ENCODE measurements at regions not wholly inside any gene's neighbourhood (a gene's known extent, or its start where the extent isn't known, plus 50 kb on each side); places are given as distances from the start of the nearest gene placed in this dataset.

DNA sequence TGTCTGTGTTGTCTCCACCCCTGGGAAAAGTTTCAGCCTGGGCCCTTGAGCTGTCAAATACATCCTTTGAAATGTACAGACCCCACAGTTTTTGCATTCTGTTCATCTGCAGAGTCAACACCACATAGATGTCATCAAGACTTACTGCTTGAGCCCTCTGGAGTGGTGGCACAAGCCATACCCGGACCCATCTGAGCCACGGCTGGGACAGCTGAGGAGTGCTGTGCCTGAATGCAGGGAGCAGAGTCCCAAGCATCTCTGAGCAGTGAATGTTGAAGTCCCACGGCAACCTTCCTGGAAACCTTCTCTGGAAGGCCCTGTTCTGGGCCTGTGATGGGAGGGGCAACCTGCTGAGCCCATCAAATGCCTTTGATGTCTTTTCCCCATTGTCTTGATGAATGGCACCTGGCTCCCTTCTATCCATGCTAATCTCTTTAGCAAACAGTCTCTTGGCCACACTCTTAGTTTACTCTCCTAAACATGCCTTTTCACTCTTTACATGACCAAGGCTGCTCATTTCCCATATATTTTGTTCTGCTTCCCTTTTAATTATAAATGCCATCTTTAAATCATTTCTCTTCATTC lies 92.5 kb downstream of the ATPSCKMT start (continued):
- TF ChIP-seq ZNF572 (CRISPR knock-in tag; IDR thresholded peaks at IDR 0.05), result no peak
- no peak for TF ChIP-seq HES4 (CRISPR knock-in tag; IDR thresholded peaks at IDR 0.05; ENCODE audit: borderline replicate concordance)
- 0 out of 2 replicates have a peak, but pooled peaks have one; percentile 18 for TF ChIP-seq KAT8 (CRISPR knock-in tag; IDR thresholded peaks at IDR 0.05)
- TF ChIP-seq BRCA1 (CRISPR knock-in tag; IDR thresholded peaks at IDR 0.05), result no peak
- TF ChIP-seq, protein P1, sequence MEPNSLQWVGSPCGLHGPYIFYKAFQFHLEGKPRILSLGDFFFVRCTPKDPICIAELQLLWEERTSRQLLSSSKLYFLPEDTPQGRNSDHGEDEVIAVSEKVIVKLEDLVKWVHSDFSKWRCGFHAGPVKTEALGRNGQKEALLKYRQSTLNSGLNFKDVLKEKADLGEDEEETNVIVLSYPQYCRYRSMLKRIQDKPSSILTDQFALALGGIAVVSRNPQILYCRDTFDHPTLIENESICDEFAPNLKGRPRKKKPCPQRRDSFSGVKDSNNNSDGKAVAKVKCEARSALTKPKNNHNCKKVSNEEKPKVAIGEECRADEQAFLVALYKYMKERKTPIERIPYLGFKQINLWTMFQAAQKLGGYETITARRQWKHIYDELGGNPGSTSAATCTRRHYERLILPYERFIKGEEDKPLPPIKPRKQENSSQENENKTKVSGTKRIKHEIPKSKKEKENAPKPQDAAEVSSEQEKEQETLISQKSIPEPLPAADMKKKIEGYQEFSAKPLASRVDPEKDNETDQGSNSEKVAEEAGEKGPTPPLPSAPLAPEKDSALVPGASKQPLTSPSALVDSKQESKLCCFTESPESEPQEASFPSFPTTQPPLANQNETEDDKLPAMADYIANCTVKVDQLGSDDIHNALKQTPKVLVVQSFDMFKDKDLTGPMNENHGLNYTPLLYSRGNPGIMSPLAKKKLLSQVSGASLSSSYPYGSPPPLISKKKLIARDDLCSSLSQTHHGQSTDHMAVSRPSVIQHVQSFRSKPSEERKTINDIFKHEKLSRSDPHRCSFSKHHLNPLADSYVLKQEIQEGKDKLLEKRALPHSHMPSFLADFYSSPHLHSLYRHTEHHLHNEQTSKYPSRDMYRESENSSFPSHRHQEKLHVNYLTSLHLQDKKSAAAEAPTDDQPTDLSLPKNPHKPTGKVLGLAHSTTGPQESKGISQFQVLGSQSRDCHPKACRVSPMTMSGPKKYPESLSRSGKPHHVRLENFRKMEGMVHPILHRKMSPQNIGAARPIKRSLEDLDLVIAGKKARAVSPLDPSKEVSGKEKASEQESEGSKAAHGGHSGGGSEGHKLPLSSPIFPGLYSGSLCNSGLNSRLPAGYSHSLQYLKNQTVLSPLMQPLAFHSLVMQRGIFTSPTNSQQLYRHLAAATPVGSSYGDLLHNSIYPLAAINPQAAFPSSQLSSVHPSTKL (CRISPR knock-in tag; IDR thresholded peaks at IDR 0.05), result peak; percentile 84
- 0 out of 2 replicates have a peak, but pooled peaks have one; percentile 55 for TF ChIP-seq ZNF644 (CRISPR knock-in tag; IDR thresholded peaks at IDR 0.05; ENCODE audit: low read depth)
- no peak for TF ChIP-seq HCFC1 (IDR thresholded peaks at IDR 0.05; ENCODE audit: low read depth, low read length)
- no peak for TF ChIP-seq ZNF253 (CRISPR knock-in tag; IDR thresholded peaks at IDR 0.05; ENCODE audit: borderline replicate concordance)
- no peak for TF ChIP-seq NR2C2 (CRISPR knock-in tag; IDR thresholded peaks at IDR 0.05; ENCODE audit: borderline replicate concordance)
- TF ChIP-seq, protein P2, sequence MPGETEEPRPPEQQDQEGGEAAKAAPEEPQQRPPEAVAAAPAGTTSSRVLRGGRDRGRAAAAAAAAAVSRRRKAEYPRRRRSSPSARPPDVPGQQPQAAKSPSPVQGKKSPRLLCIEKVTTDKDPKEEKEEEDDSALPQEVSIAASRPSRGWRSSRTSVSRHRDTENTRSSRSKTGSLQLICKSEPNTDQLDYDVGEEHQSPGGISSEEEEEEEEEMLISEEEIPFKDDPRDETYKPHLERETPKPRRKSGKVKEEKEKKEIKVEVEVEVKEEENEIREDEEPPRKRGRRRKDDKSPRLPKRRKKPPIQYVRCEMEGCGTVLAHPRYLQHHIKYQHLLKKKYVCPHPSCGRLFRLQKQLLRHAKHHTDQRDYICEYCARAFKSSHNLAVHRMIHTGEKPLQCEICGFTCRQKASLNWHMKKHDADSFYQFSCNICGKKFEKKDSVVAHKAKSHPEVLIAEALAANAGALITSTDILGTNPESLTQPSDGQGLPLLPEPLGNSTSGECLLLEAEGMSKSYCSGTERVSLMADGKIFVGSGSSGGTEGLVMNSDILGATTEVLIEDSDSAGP (CRISPR knock-in tag; IDR thresholded peaks at IDR 0.05; ENCODE audit: borderline replicate concordance), result no peak
- no peak for TF ChIP-seq SSRP1 (CRISPR knock-in tag; IDR thresholded peaks at IDR 0.05)
- TF ChIP-seq, protein P3, sequence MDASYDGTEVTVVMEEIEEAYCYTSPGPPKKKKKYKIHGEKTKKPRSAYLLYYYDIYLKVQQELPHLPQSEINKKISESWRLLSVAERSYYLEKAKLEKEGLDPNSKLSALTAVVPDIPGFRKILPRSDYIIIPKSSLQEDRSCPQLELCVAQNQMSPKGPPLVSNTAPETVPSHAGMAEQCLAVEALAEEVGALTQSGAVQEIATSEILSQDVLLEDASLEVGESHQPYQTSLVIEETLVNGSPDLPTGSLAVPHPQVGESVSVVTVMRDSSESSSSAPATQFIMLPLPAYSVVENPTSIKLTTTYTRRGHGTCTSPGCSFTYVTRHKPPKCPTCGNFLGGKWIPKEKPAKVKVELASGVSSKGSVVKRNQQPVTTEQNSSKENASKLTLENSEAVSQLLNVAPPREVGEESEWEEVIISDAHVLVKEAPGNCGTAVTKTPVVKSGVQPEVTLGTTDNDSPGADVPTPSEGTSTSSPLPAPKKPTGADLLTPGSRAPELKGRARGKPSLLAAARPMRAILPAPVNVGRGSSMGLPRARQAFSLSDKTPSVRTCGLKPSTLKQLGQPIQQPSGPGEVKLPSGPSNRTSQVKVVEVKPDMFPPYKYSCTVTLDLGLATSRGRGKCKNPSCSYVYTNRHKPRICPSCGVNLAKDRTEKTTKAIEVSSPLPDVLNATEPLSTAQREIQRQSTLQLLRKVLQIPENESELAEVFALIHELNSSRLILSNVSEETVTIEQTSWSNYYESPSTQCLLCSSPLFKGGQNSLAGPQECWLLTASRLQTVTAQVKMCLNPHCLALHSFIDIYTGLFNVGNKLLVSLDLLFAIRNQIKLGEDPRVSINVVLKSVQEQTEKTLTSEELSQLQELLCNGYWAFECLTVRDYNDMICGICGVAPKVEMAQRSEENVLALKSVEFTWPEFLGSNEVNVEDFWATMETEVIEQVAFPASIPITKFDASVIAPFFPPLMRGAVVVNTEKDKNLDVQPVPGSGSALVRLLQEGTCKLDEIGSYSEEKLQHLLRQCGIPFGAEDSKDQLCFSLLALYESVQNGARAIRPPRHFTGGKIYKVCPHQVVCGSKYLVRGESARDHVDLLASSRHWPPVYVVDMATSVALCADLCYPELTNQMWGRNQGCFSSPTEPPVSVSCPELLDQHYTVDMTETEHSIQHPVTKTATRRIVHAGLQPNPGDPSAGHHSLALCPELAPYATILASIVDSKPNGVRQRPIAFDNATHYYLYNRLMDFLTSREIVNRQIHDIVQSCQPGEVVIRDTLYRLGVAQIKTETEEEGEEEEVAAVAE (CRISPR knock-in tag; IDR thresholded peaks at IDR 0.05; ENCODE audit: borderline replicate concordance), result no peak
- no peak for TF ChIP-seq ZNF761 (CRISPR knock-in tag; conservative IDR thresholded peaks at IDR 0.05)
- no peak for TF ChIP-seq RAD51 (IDR thresholded peaks at IDR 0.05; ENCODE audit: borderline replicate concordance)
- TF ChIP-seq KAT7 (CRISPR knock-in tag; IDR thresholded peaks at IDR 0.05; ENCODE audit: borderline replicate concordance), result no peak
- no peak for TF ChIP-seq FOXP1 (IDR thresholded peaks at IDR 0.05)
- TF ChIP-seq FOXP1 (CRISPR knock-in tag; IDR thresholded peaks at IDR 0.05), result peak; percentile 35; the same call in 1 of the 2 replicates
- no peak for TF ChIP-seq RARG (CRISPR knock-in tag; IDR thresholded peaks at IDR 0.05; ENCODE audit: low read depth)
- TF ChIP-seq, protein P4, sequence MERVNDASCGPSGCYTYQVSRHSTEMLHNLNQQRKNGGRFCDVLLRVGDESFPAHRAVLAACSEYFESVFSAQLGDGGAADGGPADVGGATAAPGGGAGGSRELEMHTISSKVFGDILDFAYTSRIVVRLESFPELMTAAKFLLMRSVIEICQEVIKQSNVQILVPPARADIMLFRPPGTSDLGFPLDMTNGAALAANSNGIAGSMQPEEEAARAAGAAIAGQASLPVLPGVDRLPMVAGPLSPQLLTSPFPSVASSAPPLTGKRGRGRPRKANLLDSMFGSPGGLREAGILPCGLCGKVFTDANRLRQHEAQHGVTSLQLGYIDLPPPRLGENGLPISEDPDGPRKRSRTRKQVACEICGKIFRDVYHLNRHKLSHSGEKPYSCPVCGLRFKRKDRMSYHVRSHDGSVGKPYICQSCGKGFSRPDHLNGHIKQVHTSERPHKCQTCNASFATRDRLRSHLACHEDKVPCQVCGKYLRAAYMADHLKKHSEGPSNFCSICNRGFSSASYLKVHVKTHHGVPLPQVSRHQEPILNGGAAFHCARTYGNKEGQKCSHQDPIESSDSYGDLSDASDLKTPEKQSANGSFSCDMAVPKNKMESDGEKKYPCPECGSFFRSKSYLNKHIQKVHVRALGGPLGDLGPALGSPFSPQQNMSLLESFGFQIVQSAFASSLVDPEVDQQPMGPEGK (CRISPR knock-in tag; IDR thresholded peaks at IDR 0.05), result peak; percentile 55; the same call in 1 of the 2 replicates
- no peak for TF ChIP-seq NR2F2 (IDR thresholded peaks at IDR 0.05; ENCODE audit: borderline replicate concordance, low read depth)
